Muscle of leg (tissue), 3 donors: ENCODE measurements at regions not wholly inside any gene's neighbourhood (a gene's known extent, or its start where the extent isn't known, plus 50 kb on each side); places are given as distances from the start of the nearest gene placed in this dataset.

Source experiments
- DNase-seq: peaks from one replicate; pipeline ENCODE4 v3.0.0; 2013
- H3K27ac ChIP-seq: one replicate; pipeline ENCODE4 v1.5.1; 2013; ENCODE audit warnings: mild to moderate bottlenecking, low read length, control low read depth
- H3K27me3 ChIP-seq: one replicate; pipeline ENCODE4 v1.6.1; 2013; ENCODE audit warnings: low read length; ENCODE audit not compliant: control insufficient read depth, insufficient read depth
- H3K36me3 ChIP-seq: one replicate; pipeline ENCODE4 v1.6.1; 2013; ENCODE audit warnings: low read length; ENCODE audit not compliant: control insufficient read depth, insufficient read depth
- H3K4me1 ChIP-seq: one replicate; pipeline ENCODE4 v1.6.1; 2013; ENCODE audit warnings: low read length; ENCODE audit not compliant: control insufficient read depth, insufficient read depth
- H3K4me3 ChIP-seq: one replicate; pipeline ENCODE4 v1.5.1; 2013; ENCODE audit warnings: low read length, control low read depth
- H3K9me3 ChIP-seq: replicated peaks from 2 replicates; pipeline ENCODE4 v1.6.1; 2013; ENCODE audit warnings: low read depth, low read length; ENCODE audit not compliant: control insufficient read depth
- WGBS: methylation state at CpG from one replicate; pipeline ENCODE4 v1.1.5; 2013; ENCODE audit warnings: missing lambda C conversion rate; ENCODE audit not compliant: insufficient coverage; 5-methylcytosine and 5-hydroxymethylcytosine counted together

- WGBS, result 80% methylated on average over 3 of the region's 4 CpGs
- H3K27ac ChIP-seq, result no peak overlapping the region
- no peaks in the 10 kb centered on the region for H3K9me3 ChIP-seq
- H3K4me1 ChIP-seq, result no peaks in the 10 kb centered on the region
- no peak for DNase-seq
- H3K36me3 ChIP-seq, result no peaks in the 10 kb centered on the region
- no peak overlapping the region for H3K4me3 ChIP-seq
- no peaks in the 10 kb centered on the region for H3K27me3 ChIP-seq
Measured at GRCh38 chr3:82834098-82834497, 1072.7 kb upstream of the GBE1 start.

- H3K27me3 ChIP-seq, result no peaks in the 10 kb centered on the region
- no CpG with 5 or more reads among the region's 2 CpGs for WGBS
- H3K4me3 ChIP-seq, result no peak overlapping the region
- no peaks in the 10 kb centered on the region for H3K4me1 ChIP-seq
- DNase-seq, result no peak
- H3K36me3 ChIP-seq, result no peaks in the 10 kb centered on the region
- H3K9me3 ChIP-seq, result no peaks in the 10 kb centered on the region
- H3K27ac ChIP-seq, result no peak overlapping the region
Measured at GRCh38 chr3:82824491-82824890, 1063.0 kb upstream of the GBE1 start.

DNA sequence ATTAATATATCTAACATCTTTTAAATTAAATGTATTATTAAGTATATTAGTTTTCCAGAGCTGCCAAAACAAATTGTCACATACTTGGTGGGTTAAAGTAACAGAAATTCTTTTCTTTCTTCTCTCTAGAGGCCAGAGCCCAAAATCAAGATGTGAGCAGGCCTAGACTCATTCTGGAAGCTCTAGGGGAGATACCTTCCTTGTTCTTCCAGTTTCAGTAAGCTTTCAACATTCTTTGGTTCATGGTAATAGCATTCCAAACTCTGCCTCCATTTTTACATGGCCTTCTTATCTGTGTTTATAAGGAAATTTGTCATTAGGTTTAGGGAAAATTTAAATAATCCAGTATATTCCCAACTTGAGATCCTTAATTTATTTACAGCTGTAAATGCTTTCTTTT lies 1054.6 kb upstream of the GBE1 start:
- no peak for DNase-seq
- no peaks in the 10 kb centered on the region for H3K36me3 ChIP-seq
- no peaks in the 10 kb centered on the region for H3K4me1 ChIP-seq
- no peaks in the 10 kb centered on the region for H3K27me3 ChIP-seq
- peaks cover 9% of the 10 kb centered on the region for H3K9me3 ChIP-seq
- no peak overlapping the region for H3K27ac ChIP-seq
- H3K4me3 ChIP-seq, result no peak overlapping the region

DNA sequence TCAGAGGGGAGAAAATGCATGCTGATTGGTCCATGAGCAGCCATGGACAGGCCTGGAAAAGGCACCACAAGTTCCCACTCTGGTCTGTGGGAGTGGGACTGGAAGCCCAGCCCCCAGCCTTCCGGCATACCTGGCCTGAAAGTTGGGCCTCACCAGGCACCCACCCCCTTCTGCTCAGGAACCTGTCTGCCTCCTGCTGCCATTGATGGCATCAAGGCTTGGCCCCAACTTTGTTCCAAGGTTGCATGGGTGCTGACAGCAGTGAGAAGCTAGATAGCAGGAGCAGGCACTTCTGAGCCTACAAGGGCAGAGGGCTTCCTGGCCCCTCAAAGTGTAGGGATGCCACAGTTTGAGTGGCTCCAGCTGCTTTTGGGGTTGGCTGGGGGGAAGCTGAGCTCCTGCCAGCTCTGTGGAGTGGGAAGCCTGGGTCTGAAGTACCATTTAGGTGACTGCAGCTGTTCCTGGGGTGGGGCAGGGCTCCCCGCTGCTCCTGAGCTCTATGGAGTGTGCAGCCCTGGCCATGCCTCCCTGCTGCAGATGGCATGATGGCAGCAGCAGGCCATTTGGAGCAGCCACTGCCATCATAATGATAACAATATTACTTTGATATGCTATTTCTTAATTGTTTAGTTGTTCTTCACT lies 1054.1 kb upstream of the GBE1 start:
- Histone ChIP-seq H3K27me3 (no peaks in the 10 kb centered on the region), H3K9me3 (peaks cover 9% of the 10 kb centered on the region), H3K36me3 (no peaks in the 10 kb centered on the region), H3K4me1 (no peaks in the 10 kb centered on the region), H3K4me3 (no peak overlapping the region), H3K27ac (no peak overlapping the region)
- WGBS, result 83% methylated on average over 2 of the region's 2 CpGs
- DNase-seq, result no peak

- Histone ChIP-seq H3K27ac (no peak overlapping the region), H3K27me3 (no peaks in the 10 kb centered on the region), H3K4me1 (no peaks in the 10 kb centered on the region), H3K9me3 (peaks cover 9% of the 10 kb centered on the region), H3K36me3 (no peaks in the 10 kb centered on the region), H3K4me3 (no peak overlapping the region)
- no peak for DNase-seq
- 91% methylated on average over 2 of the region's 2 CpGs for WGBS
Measured at GRCh38 chr3:82814660-82815059, 1053.2 kb upstream of the GBE1 start.

GRCh38 chr3:82807781-82808180 lies 1046.3 kb upstream of the GBE1 start:
- WGBS, result 98% methylated on average over 10 of the region's 23 CpGs
- DNase-seq, result no peak
- no peaks in the 10 kb centered on the region for H3K36me3 ChIP-seq
- H3K27ac ChIP-seq, result no peak overlapping the region
- no peaks in the 10 kb centered on the region for H3K9me3 ChIP-seq
- no peaks in the 10 kb centered on the region for H3K4me1 ChIP-seq
- H3K4me3 ChIP-seq, result no peak overlapping the region
- no peaks in the 10 kb centered on the region for H3K27me3 ChIP-seq

DNA sequence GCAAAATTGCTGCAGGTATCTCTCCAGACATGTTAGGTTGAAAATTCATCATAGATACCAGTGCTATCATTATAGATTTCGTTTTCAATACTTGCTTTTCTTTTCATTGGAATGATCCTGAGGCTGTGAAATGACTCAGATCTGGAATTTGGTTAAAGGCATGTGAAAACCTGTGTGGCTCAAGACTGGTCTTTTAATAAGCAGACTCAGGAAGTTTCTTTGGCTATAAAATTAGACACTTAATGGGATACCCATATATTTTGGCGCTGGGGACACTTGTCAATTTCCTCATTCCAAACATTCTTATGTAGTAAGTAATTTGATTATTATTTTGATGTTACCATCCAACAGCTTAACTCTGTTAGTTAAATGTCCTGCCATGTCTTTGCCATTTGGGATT lies 1041.1 kb upstream of the GBE1 start:
- Histone ChIP-seq H3K27ac (no peak overlapping the region), H3K27me3 (no peaks in the 10 kb centered on the region), H3K4me3 (no peak overlapping the region), H3K4me1 (no peaks in the 10 kb centered on the region), H3K9me3 (no peaks in the 10 kb centered on the region), H3K36me3 (no peaks in the 10 kb centered on the region)
- no peak for DNase-seq
- no CpG with 5 or more reads among the region's 2 CpGs for WGBS

GRCh38 chr3:82800248-82800647 lies 1038.8 kb upstream of the GBE1 start:
- H3K9me3 ChIP-seq, result no peaks in the 10 kb centered on the region
- no peaks in the 10 kb centered on the region for H3K4me1 ChIP-seq
- no peaks in the 10 kb centered on the region for H3K36me3 ChIP-seq
- DNase-seq, result no peak
- H3K4me3 ChIP-seq, result no peak overlapping the region
- H3K27ac ChIP-seq, result no peak overlapping the region
- no peaks in the 10 kb centered on the region for H3K27me3 ChIP-seq

DNA sequence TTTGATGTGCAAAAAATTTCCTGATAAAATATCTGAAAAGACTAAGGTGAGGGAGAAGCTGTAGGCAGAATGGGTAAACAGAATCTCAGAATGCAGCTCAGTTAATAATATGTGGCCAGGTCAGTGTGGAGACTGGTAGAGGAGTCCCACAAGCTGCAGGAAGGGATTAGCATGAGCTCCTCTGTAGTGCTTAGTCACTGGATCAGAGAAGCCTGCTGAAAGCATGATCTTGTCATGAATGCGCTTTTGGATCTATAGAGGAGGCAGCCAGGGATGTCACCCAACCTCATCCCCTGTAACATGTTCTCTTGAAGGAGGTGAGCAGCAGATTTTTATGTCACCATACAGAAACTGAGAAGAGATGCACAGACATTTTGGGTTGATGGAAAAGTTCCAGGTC lies 1035.3 kb upstream of the GBE1 start:
- Histone ChIP-seq H3K9me3 (no peaks in the 10 kb centered on the region), H3K4me3 (no peak overlapping the region), H3K27me3 (no peaks in the 10 kb centered on the region), H3K4me1 (no peaks in the 10 kb centered on the region), H3K36me3 (no peaks in the 10 kb centered on the region), H3K27ac (no peak overlapping the region)
- no CpG with 5 or more reads among the region's 1 CpG for WGBS
- DNase-seq, result no peak

DNA sequence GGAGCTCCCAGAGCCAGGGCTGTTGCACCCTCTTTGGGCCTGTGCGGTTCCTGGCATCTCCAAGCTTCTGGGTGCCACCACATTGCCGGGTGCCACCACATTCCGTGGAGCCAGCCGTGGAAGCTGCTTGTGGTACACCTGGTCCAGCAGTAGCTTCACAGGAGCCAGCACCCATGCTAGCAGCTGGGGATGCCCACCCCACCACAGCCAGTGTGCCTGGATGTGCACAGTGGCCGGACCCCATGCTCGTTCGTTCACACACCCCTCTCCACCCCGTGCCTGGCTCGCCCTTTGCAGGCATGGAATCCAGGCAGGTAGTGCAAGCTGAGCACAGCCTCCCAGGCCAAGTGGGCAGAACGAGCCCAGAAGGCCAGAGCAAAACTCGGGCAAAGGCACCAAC lies 1029.8 kb upstream of the GBE1 start:
- WGBS, result 94% methylated on average over 10 of the region's 11 CpGs
- H3K4me3 ChIP-seq, result no peak overlapping the region
- H3K27ac ChIP-seq, result no peak overlapping the region
- H3K9me3 ChIP-seq, result no peaks in the 10 kb centered on the region
- H3K36me3 ChIP-seq, result no peaks in the 10 kb centered on the region
- DNase-seq, result no peak
- H3K4me1 ChIP-seq, result no peaks in the 10 kb centered on the region
- no peaks in the 10 kb centered on the region for H3K27me3 ChIP-seq
